Testis (tissue), 2 donors: ENCODE measurements at regions not wholly inside any gene's neighbourhood (a gene's known extent, or its start where the extent isn't known, plus 50 kb on each side); places are given as distances from the start of the nearest gene placed in this dataset.
"Not testable (repeated sequence)": the region's sequence is repeated elsewhere in the genome, so short reads cannot be mapped to it uniquely, and the experiment has no call there.

Experiments used
- POLR2A ChIP-seq: fragments of 450-650 bp; IDR thresholded peaks from one replicate; pipeline ENCODE4 v1.6.1; 2017; ENCODE audit warnings: antibody characterized with exemption, mild to moderate bottlenecking, moderate library complexity
- TF ChIP-seq, protein P1 (sequence below), 3 experiments: fragments of 450-650 bp in 2 of 3; fragments of 200-600 bp in 1 of 3; sonication (generic) in 1 of 3; IDR thresholded peaks; one replicate each; pipeline ENCODE4 v1.5.1; 2016 to 2019; ENCODE audit warnings: antibody characterized with exemption in 3 of 3, mild to moderate bottlenecking in 2 of 3, moderate library complexity in 1 of 3

- TF ChIP-seq, protein P1, sequence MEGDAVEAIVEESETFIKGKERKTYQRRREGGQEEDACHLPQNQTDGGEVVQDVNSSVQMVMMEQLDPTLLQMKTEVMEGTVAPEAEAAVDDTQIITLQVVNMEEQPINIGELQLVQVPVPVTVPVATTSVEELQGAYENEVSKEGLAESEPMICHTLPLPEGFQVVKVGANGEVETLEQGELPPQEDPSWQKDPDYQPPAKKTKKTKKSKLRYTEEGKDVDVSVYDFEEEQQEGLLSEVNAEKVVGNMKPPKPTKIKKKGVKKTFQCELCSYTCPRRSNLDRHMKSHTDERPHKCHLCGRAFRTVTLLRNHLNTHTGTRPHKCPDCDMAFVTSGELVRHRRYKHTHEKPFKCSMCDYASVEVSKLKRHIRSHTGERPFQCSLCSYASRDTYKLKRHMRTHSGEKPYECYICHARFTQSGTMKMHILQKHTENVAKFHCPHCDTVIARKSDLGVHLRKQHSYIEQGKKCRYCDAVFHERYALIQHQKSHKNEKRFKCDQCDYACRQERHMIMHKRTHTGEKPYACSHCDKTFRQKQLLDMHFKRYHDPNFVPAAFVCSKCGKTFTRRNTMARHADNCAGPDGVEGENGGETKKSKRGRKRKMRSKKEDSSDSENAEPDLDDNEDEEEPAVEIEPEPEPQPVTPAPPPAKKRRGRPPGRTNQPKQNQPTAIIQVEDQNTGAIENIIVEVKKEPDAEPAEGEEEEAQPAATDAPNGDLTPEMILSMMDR (IDR thresholded peaks at IDR 0.05), result not testable (repeated sequence)
- not testable (repeated sequence) for TF ChIP-seq POLR2A
These were observed 1578.5 kb downstream of the SI start for GRCh38 chr3:163499736-163500219.
